HG02970 (cell line): ENCODE measurements at regions not wholly inside any gene's neighbourhood (a gene's known extent, or its start where the extent isn't known, plus 50 kb on each side); places are given as distances from the start of the nearest gene placed in this dataset.
"Not testable (repeated sequence)": the region's sequence is repeated elsewhere in the genome, so short reads cannot be mapped to it uniquely, and the experiment has no call there.

ENCODE experiments used
- ATAC-seq: cut with Tn5 transposase; IDR thresholded peaks from one replicate; pipeline ENCODE4 v1.9.1; 2021; ENCODE audit warnings: mild to moderate bottlenecking, moderate library complexity, moderate number of reproducible peaks; ENCODE audit not compliant: unreplicated experiment, low FRiP score

DNA sequence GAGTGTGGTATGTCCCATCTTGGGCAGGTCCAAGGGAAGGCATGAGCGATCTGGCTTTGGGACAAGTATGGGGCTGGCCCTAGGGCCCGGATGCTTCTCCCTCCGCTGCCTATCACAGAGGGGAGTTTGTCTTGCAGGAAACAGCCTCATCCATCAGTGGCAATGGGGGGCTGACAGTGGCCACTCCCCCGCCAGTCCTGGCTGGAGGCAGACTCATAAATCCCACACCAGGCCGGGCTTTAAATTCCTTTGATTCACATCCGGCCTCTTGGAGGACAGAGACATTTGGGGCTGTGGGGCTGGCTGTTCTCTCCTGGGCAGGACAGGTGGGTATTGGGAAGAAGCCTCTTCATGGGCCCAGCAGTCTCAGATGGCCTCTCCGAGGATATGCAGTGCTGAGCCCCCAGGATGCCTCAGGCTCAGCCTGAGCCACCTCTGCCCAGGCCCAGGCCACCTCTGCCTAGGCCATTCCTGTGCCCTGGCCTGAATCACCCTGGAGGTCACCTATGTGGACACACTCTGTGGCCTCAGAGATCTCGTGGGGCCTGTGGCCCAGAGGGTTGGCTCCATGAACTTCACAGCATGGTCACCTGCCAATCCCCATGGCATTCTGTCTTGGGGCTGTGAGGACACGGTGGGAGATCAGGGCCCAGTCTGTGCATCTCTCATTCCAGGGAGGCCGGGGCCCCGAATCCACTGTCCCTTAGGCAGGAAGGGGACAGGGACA, 84.2 kb upstream of the GOLGA6L4 start:
- ATAC-seq = no peak

DNA sequence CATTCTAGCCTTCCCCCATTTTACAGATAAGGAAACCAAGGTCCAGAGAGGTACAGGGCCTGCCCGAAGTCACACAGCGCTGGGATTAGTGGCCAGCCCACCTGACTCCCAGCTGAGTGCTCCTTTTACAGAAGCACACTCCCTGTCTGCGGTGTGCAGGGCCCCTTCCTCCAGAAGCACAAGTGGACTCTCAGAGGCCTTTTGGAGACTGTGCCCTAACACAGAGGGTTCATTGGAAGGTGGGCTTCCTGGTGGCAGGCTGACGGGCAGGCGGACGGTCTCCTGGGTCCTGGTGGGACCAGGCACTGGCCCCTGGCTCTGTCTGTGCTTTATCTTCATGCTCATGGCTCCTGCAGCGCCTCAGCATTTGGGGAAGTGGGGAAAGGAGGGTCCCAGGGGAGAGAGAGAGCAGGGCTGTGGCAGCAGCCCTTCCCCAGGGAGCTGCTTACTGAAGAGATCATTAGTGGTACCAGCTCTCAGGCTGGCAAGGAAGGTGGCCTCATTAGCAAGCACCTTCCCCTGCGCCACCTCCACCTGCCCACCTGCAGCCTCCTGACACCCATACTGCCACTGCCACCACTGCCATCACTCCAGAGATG, 83.1 kb upstream of the GOLGA6L4 start:
- not testable (repeated sequence) for ATAC-seq

DNA sequence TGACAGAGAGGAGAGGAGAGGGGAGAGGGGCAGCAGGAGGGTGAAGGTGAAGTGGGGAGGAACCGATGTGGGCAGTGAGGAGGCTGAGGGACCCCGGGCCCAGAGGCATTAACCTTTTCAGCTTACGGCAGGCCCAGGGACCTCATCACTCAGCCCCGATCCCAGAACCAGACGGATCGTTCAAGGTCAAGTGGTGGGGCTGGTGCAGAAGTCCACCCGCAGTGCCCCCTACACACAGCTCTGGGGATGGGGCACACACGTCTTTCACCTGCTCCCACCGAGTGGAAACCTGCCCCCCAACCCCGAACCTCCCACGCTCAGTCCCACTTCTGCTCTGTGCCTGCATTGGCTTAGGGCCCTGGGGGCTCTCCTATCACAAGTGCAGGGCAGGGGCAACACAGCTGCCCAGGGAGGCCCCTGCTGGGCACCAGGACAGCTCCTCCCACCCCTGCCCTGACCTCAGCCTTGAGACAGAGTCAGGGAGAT, 81.9 kb upstream of the GOLGA6L4 start:
- not testable (repeated sequence) for ATAC-seq

DNA sequence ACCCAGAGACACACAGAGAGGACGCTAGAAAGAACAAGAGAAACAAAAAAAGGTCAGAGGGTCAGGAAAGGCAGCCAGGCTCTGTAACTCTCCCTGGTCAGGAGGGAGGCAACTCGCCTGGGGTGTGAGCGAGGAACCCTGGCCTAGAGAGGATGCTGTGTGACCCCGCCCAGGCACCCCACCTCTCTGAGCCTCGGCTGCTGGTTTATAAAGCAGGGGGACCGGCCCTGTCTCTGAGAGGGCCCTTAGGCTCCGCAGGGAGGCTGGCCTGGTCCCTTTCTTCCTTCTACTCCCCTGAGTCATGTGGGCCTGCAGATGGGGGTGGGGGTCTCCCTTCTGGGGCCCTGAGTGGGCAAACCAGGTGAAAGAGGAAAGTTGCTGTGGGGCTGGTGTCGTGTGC, 81.3 kb upstream of the GOLGA6L4 start:
- not testable (repeated sequence) for ATAC-seq

DNA sequence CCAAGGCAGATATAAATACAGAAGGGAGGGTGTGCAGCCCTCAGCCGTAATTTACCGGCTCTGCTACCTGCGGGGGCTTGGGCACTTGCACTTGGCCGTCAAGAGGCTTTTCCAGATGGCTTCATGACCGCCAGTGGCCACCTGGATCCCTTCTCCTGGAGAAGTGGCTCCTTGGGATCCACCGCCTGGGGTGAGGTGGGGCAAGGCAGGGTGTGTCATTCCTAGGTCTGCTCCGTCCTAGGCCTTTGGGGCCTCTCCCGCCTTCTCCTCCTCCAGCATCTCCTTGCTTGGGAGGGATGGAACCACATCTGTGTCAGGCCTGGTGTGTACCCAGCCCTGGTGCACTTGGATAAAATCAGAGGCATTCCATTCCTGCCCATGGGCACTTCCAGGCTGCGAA, 80.8 kb upstream of the GOLGA6L4 start:
- not testable (repeated sequence) for ATAC-seq

DNA sequence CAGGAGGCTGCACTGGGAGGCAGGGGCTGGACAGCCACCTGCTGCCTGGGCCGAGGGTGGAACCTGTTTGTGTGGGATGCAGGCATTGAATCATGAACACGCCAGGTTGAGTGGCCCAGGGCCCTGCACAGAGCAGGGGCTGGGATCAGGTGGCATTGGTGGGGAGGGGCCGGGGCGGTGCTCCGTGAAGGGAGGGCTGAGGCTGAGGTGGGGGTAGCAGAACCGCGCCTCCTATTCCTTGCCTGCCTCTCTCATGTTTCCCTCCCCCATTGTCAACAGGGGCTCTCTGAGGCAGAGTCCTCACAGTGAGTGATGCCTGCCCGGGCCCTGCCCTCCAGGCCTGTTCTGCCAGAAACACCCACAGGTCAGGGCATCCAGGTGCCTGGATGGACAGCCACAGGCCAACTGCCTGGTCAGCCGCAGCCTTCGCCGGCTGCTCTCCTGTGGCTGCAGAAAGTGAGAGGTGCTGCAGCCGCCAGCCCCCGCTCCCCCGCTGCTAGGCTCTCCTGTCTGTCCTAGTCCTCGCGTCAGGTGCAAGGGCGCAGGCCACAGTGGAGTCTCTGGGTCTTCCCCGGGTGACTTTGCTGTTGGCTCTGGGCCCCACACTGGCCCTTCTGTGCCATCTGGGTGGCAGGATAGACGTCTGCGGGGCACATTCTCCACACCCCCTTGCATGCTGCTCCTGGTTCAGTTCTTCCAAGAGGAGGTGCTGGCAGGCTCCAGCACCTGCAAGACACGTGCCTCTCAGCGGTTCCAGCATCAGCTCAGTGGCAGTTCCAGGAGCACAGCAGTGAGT, 79.6 kb upstream of the GOLGA6L4 start:
- ATAC-seq = not testable (repeated sequence)

DNA sequence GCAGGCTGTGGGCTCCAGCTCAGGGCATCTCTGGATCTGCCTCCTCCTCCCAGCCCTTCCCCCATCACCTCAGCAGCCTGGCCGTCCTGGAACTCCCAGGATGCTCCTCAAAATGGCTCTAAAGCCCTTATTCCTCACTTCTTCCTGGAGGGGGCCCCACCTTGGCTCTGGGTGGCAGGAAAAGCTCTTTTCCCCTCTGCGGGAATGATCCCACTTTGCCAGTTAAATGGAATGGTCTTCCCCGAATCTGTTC, 79.1 kb upstream of the GOLGA6L4 start:
- ATAC-seq = not testable (repeated sequence)

DNA sequence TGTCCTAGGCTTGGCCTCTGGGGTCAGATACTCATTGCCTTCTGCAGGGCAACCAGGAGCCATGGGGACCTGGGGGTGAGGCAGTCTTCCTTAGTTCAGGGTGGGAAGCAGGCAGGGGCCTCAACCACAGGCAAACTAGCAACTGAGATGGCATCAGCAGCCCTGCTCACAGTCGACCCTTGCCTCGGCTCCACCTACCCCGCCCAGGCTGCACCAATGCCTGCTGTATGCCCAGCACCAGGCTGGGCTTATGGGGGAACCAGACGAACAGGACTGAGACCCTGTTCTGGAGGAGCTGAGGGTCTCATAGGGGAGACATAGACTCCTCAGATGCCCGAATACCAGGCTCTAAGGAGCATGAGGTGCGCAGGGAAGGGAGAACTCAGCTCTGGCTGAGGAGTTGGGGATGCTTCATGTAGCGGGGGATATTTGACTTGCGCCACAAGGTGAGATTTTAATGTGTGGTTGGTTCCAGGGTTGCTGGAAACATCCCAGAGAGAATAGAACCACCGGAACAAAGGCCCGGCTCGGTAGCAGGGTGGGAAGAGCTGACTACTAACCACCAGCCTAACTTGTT, 78.4 kb upstream of the GOLGA6L4 start:
- not testable (repeated sequence) for ATAC-seq

DNA sequence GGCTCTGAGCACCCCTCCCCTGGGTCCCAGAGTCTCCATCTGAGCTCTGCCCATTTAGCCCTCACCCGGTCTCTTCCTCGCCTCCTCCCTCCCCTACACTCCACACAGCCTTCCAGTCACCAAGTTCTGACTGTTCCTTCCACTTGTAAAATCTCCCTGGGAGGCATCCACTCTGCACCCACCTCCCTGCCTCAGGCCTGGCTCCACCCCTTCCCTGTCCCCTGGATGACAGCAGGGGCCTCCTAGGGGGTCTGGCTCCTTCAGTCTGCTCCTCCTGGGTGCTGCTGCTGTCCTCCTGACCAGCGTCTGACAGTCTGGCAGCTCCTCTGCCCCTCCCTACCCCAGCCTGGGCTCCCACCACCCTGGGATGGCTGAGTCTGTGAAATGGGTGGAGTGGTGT, 77.7 kb upstream of the GOLGA6L4 start:
- ATAC-seq = not testable (repeated sequence)

DNA sequence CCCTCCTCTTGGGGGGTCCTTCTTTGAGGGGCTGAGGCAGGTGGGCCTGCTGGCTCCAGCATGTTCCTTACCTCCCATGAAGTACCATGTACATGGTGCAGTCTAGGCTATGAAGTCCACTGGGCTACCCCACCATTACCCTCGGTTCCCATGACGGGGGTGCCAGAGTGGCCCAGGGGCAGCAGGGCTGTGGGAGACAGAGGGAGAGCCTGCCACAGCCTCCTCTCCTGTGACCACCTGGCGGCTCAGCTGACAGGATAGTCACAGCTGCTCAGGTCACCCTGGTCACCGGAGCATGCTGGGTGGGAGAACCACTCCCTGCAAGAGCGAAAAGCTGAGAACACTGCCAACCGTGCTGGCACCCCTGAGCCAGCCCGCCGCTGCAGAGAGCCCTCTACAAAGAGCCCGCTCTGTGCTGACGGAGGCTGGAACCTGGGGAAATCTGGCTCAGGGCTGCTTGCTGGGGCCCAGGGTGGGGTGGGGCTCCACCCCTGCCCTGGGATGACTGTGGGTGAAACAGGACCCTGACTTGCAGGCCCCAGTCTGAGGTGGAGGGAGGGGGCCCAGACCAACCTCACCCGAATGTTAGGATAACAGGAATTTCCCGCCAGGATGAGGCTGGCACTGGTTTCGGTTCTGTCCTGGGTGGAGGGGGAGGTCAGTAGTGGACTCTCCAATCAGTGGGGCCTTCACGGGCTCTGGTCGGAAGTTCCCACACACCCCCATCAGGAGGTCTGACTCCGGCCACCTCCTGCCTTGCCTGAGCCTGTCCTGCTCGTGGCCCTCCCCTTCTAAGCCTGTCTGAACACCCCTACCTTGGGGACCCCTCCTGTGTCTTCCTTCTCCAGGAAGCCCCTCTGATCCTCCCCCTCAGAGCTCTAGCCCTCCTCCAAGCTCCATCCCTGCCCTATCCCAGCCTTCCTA, 76.0 kb upstream of the GOLGA6L4 start:
- not testable (repeated sequence) for ATAC-seq

DNA sequence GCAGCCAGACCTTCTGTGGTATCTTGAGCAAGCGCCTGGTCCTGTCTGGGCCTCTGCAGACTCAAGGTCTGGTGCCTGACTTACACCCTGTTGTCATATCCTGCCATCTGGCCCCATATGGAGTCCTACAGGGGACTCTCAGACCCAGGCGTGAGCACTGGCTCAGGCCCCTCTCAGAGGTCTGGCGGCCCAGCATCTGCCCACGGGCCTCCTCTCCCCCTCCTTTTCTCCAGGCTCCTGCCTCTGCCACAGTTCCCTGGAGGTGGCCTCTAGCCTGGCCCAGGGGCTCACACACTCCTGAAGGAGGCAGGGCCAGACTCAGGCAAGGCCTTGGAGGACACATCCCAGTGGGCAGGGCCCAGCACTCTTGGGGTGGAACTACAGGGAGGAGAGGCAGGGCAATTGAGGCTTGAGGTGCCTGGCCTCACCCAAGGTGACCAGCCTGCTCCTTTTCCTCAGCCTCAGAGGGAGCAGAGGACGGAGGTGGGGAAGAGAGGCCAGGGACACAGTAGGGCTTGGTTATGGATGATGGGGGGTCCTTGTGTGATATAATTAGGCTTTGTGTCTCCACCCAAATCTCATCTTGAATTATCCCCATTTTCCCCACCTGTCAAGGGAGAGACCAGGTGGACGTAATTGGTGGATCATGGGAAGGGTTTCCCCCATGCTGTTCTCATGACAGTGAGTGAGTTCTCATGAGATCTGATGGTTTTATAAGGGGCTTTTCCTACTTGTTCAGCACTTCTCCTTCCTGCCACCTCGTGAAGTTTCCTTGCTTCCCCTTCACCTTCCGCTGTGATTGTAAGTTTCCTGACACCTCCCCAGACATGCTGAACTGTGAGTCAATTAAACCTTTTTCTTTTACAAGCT, 70.9 kb upstream of the GOLGA6L4 start:
- ATAC-seq = not testable (repeated sequence)

DNA sequence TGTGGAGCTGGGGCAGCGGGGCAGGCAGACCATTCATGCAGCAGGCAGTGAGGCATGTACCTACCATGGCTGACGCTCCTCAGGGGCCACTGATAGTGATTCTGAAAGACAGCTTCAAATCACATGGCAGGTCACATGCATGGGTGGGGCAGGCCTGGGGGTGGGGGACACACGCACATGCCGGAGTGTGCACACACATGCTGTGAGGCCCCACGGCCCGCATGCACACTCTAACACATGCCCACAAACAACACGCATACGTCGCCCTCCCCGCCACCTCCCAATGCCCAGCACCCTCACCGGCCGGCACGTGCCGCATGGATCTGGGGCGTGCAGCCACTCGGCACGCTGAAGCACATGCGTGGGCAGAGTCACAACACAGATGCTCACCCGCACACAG, 65.5 kb upstream of the GOLGA6L4 start:
- ATAC-seq = not testable (repeated sequence)

DNA sequence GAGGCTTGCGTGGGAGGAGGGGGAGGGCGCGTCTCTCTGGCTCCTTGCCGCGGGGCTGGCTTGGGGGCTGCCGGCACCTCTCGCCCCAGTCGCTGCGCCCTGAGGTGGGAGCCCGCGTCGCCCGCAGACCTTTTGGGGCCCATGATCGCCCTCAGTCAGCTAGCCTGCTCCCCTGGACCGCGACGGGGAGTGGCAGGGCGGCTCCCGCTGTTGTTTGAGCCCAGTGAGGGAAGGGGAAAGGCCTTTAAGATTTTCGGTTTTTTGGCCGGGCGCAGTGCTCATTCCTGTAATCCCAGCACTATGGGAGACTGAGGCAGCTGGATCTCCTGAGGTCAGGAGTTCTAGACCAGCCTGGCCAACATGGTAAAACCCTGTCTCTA, 62.4 kb upstream of the GOLGA6L4 start:
- not testable (repeated sequence) for ATAC-seq
